ENCODE measurements at regions not wholly inside any gene's neighbourhood (a gene's known extent, or its start where the extent isn't known, plus 50 kb on each side); places are given as distances from the start of the nearest gene placed in this dataset.

- Histone ChIP-seq H3K79me2 (ENCODE audit: control insufficient read depth, insufficient read depth, low read length) (no peaks in the 10 kb centered on the region), H3K36me3 (ENCODE audit: control insufficient read depth in 2 of 2, extremely low read depth in 1 of 2, insufficient read depth in 2 of 2, low read length in 2 of 2) (no peaks in the 10 kb centered on the region), H3K9ac (replicated peaks; ENCODE audit: extremely low read depth, insufficient read depth, low read length) (no peak overlapping the region), H2AFZ (ENCODE audit: low read depth, low read length) (no peak overlapping the region), H3K9me3 (replicated peaks; ENCODE audit: control insufficient read depth, insufficient read depth, low read length) (no peaks in the 10 kb centered on the region), H3K4me2 (ENCODE audit: insufficient read depth, low read length) (no peak overlapping the region), H3K27me3 (ENCODE audit: control insufficient read depth in 2 of 2, insufficient read depth in 2 of 2, low read length in 2 of 2) (peaks cover 0 to under 1% of the 10 kb centered on the region in 2 experiments), H3K4me3 (replicated peaks in 1 of 3; ENCODE audit: insufficient read depth in 1 of 3, low read depth in 1 of 3, low read length in 3 of 3) (no peak overlapping the region), H3K4me1 (ENCODE audit: control insufficient read depth, extremely low read depth, insufficient read depth, low read length) (no peaks in the 10 kb centered on the region), H3K27ac (ENCODE audit: insufficient read depth, low read depth, low read length) (no peak overlapping the region), H4K20me1 (replicated peaks; ENCODE audit: control insufficient read depth, extremely low read depth, insufficient read depth, low read length) (no peaks in the 10 kb centered on the region), H3K9me1 (replicated peaks; ENCODE audit: control insufficient read depth, extremely low read depth, insufficient read depth, low read length) (no peaks in the 10 kb centered on the region)
- DNase-seq (ENCODE audit: low read depth, low spot score) (no peak), FAIRE-seq (no peak)
- dilution Hi-C loops (cut with MboI; ENCODE audit: extremely low pct_ligation_motif_present, low sequenced_read_pairs) = no loop called here
- BruUV-seq (replicated peaks) = no TSS peak
- ChIA-PET CTCF (no interaction called here), POLR2A (no interaction called here)
- intact Hi-C loops (cut with micrococcal nuclease) = no loop called here
- TF ChIP-seq MYC (IDR thresholded peaks at IDR 0.05; ENCODE audit: low read depth, low read length) (no peak), JUN (IDR thresholded peaks at IDR 0.05; ENCODE audit: borderline replicate concordance, insufficient read depth, insufficient read length, low read depth) (no peak), EZH2 (IDR thresholded peaks at IDR 0.05; ENCODE audit: borderline replicate concordance, low read depth, low read length, severe bottlenecking) (no peak), POLR2AphosphoS5 (IDR thresholded peaks at IDR 0.05; ENCODE audit: insufficient read depth, low read depth, low read length) (no peak), POLR2A (IDR thresholded peaks at IDR 0.05; ENCODE audit: low read depth, low read length) (no peak), GATA2 (IDR thresholded peaks at IDR 0.05; ENCODE audit: insufficient read depth, insufficient read length, low read depth, low read length) (no peak), MAX (IDR thresholded peaks at IDR 0.05; ENCODE audit: insufficient read depth, insufficient read length) (no peak)
Measured at GRCh38 chr5:17394086-17394485, 103.9 kb upstream of the TAF11L2 start.

- BruUV-seq (replicated peaks) = no TSS peak
- no peaks in the 10 kb centered on the region for H3K36me3 ChIP-seq (ENCODE audit: control insufficient read depth in 2 of 2, extremely low read depth in 1 of 2, insufficient read depth in 2 of 2, low read length in 2 of 2)
- H4K20me1 ChIP-seq (replicated peaks; ENCODE audit: control insufficient read depth, extremely low read depth, insufficient read depth, low read length) = no peaks in the 10 kb centered on the region
- H3K79me2 ChIP-seq (ENCODE audit: control insufficient read depth, insufficient read depth, low read length) = no peaks in the 10 kb centered on the region
- H2AFZ ChIP-seq (ENCODE audit: low read depth, low read length) = no peak overlapping the region
- no peak overlapping the region for H3K4me2 ChIP-seq (ENCODE audit: insufficient read depth, low read length)
- no peak for DNase-seq (ENCODE audit: low read depth, low spot score)
- FAIRE-seq = no peak
- dilution Hi-C loops (cut with MboI; ENCODE audit: extremely low pct_ligation_motif_present, low sequenced_read_pairs) (no loop called here), intact Hi-C loops (cut with micrococcal nuclease) (no loop called here)
- no peaks in the 10 kb centered on the region for H3K4me1 ChIP-seq (ENCODE audit: control insufficient read depth, extremely low read depth, insufficient read depth, low read length)
- ChIA-PET POLR2A (no interaction called here), CTCF (interaction anchor here (1.2 kb wide), 1 partner anchor 179 kb away, joined by 4 read pairs; no protein-coding TSS in a partner anchor)
- peaks cover 0 to 6% of the 10 kb centered on the region in 2 experiments for H3K27me3 ChIP-seq (ENCODE audit: control insufficient read depth in 2 of 2, insufficient read depth in 2 of 2, low read length in 2 of 2)
- no peak overlapping the region for H3K4me3 ChIP-seq (replicated peaks in 1 of 3; ENCODE audit: insufficient read depth in 1 of 3, low read depth in 1 of 3, low read length in 3 of 3)
- H3K9ac ChIP-seq (replicated peaks; ENCODE audit: extremely low read depth, insufficient read depth, low read length) = no peak overlapping the region
- H3K9me3 ChIP-seq (replicated peaks; ENCODE audit: control insufficient read depth, insufficient read depth, low read length) = no peaks in the 10 kb centered on the region
- no peak for TF ChIP-seq MYC (IDR thresholded peaks at IDR 0.05; ENCODE audit: low read depth, low read length)
- no peaks in the 10 kb centered on the region for H3K9me1 ChIP-seq (replicated peaks; ENCODE audit: control insufficient read depth, extremely low read depth, insufficient read depth, low read length)
- H3K27ac ChIP-seq (ENCODE audit: insufficient read depth, low read depth, low read length) = no peak overlapping the region
Measured at GRCh38 chr5:17395106-17395880, 102.7 kb upstream of the TAF11L2 start.
